ENCODE measurements at regions not wholly inside any gene's neighbourhood (a gene's known extent, or its start where the extent isn't known, plus 50 kb on each side); places are given as distances from the start of the nearest gene placed in this dataset.

DNA sequence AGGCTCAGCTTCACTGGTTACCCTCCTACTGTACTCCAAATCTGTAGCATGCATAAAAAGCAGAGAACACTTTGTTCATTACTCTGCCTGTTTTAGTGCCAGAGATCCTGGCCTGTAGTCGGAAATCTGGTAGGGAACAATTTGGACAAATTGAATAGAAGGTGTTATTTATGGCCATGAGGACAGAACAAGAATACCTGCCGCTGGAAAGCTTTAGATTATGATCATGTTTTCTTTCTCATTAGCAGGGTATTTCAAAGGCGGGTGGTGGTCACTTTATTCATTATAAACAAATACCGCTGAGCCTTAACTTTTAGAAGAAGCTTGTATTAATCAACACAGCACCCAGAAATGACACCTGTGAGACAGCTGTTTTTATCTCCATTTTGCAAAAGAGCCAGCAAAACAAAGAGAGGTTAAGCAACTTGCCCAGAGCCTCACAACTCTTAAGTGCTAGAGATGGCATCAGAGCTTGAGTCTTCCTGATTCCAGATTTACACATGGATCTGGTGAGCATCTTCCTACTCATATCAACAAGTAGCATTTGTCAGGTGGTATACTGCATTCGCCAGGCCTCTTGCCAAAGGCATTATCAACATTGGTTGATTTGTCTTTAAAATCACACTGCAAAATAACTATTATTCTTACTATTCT is 110.5 kb downstream of the LCA5 start:
- POLR2A ChIA-PET (ENCODE audit: unreplicated experiment) = no interaction called here
- Histone ChIP-seq H3F3A (ENCODE audit: insufficient read depth, low read depth) (no peaks in the 10 kb centered on the region), H3K4me3 (no peak overlapping the region), H3K27me3 (ENCODE audit: insufficient read depth, low read depth) (no peaks in the 10 kb centered on the region), H3K79me2 (ENCODE audit: low read depth) (no peaks in the 10 kb centered on the region), H3K4me2 (no peak overlapping the region), H3K9me3 (ENCODE audit: insufficient read depth, low read depth) (no peaks in the 10 kb centered on the region), H3K36me3 (ENCODE audit: low read depth) (no peaks in the 10 kb centered on the region), H3K27ac (no peak overlapping the region), H3K9me2 (ENCODE audit: insufficient read depth) (no peaks in the 10 kb centered on the region), H4K20me1 (ENCODE audit: insufficient read depth) (no peaks in the 10 kb centered on the region), H2AFZ (no peak overlapping the region), H3K4me1 (replicated peaks; ENCODE audit: insufficient read depth) (no peaks in the 10 kb centered on the region)
- intact Hi-C loops (cut with micrococcal nuclease; ENCODE audit: unreplicated experiment) = no loop called here
- no peak for TF ChIP-seq EZH2 (IDR thresholded peaks at IDR 0.05; ENCODE audit: low read depth)
- TF ChIP-seq, protein P1, sequence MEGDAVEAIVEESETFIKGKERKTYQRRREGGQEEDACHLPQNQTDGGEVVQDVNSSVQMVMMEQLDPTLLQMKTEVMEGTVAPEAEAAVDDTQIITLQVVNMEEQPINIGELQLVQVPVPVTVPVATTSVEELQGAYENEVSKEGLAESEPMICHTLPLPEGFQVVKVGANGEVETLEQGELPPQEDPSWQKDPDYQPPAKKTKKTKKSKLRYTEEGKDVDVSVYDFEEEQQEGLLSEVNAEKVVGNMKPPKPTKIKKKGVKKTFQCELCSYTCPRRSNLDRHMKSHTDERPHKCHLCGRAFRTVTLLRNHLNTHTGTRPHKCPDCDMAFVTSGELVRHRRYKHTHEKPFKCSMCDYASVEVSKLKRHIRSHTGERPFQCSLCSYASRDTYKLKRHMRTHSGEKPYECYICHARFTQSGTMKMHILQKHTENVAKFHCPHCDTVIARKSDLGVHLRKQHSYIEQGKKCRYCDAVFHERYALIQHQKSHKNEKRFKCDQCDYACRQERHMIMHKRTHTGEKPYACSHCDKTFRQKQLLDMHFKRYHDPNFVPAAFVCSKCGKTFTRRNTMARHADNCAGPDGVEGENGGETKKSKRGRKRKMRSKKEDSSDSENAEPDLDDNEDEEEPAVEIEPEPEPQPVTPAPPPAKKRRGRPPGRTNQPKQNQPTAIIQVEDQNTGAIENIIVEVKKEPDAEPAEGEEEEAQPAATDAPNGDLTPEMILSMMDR (conservative IDR thresholded peaks at IDR 0.05) = no peak
- BruUV-seq (replicated peaks) = no TSS peak
- DNase-seq = no peak
- CTCF ChIA-PET = interaction anchor here (0.6 kb wide), 1 partner anchor 294 kb away, joined by 13 read pairs; no protein-coding TSS in a partner anchor

DNA sequence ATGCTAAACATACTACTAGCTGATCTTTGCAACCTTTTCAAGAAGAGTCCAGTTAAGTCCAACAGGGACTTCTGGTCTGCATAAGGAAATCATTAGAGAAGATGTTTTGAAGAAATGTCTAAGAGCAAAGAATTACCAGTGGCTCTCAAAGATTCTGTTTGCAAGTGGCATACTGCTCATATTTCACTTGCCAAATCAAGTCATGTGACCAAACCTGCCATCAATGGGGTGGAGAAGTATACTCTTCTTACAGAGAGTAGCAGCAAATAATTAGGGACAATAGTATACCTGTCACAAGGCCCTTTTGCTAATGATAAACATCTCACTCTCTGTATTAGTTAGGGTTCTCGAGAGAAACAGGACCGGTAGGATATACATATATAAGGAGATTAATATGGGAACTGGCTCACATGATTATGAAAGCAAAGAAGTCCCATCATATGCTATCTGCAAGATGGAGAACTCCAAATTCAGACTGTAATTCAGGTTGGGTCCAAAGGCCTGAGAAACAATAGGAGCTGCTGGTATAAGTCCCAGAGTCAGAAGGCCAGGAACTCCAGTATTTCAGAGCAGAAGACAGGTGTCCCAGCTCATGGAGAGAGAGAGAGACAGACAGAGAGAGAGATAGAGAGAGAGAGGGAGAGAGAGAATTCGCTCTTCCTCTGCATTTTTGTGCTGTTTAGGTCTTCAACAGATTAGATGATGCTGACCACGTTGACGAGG is 111.5 kb downstream of the LCA5 start:
- H3K79me2 ChIP-seq (ENCODE audit: low read depth) = no peaks in the 10 kb centered on the region
- no TSS peak for BruUV-seq (replicated peaks)
- H3K9me3 ChIP-seq (ENCODE audit: insufficient read depth, low read depth) = no peaks in the 10 kb centered on the region
- no peaks in the 10 kb centered on the region for H3K9me2 ChIP-seq (ENCODE audit: insufficient read depth)
- DNase-seq = no peak
- no peak overlapping the region for H3K4me2 ChIP-seq
- H3K27me3 ChIP-seq (ENCODE audit: insufficient read depth, low read depth) = no peaks in the 10 kb centered on the region
- no peaks in the 10 kb centered on the region for H3F3A ChIP-seq (ENCODE audit: insufficient read depth, low read depth)
- CTCF ChIA-PET = interaction anchor here (0.7 kb wide), 1 partner anchor 13 kb away, joined by 3 read pairs; no protein-coding TSS in a partner anchor
- H3K4me1 ChIP-seq (replicated peaks; ENCODE audit: insufficient read depth) = no peaks in the 10 kb centered on the region
- H4K20me1 ChIP-seq (ENCODE audit: insufficient read depth) = no peaks in the 10 kb centered on the region
- intact Hi-C loops (cut with micrococcal nuclease; ENCODE audit: unreplicated experiment) = no loop called here
- POLR2A ChIA-PET (ENCODE audit: unreplicated experiment) = no interaction called here
- no peaks in the 10 kb centered on the region for H3K36me3 ChIP-seq (ENCODE audit: low read depth)
- TF ChIP-seq EZH2 (IDR thresholded peaks at IDR 0.05; ENCODE audit: low read depth) = no peak
- TF ChIP-seq, protein P1 (conservative IDR thresholded peaks at IDR 0.05) = no peak
- H3K4me3 ChIP-seq = no peak overlapping the region
- H3K27ac ChIP-seq = no peak overlapping the region
- H2AFZ ChIP-seq = no peak overlapping the region

DNA sequence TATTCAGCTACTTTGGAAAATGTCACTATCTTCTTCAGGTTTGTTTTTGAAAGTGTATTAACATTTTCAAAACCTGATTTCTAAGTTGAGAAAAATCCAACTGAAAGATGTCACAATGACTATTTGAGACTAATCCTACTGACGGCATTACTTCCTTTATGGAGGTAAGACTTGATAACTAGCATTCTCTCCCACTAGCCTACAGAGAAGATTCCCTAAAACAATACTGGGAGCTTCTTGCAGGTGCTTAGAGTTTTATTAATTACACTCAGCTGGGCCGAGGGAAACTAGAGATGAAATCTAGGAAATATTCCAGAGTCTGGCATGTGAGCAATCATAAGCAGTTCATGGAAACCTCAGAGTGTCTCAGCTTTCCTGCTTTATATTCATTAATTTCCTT is 114.0 kb downstream of the LCA5 start:
- no peak for DNase-seq
- H2AFZ ChIP-seq = no peak overlapping the region
- no peaks in the 10 kb centered on the region for H3K36me3 ChIP-seq (ENCODE audit: low read depth)
- no TSS peak for BruUV-seq (replicated peaks)
- no peaks in the 10 kb centered on the region for H4K20me1 ChIP-seq (ENCODE audit: insufficient read depth)
- ChIA-PET CTCF (no interaction called here), POLR2A (ENCODE audit: unreplicated experiment) (no interaction called here)
- no peaks in the 10 kb centered on the region for H3K79me2 ChIP-seq (ENCODE audit: low read depth)
- no peak for TF ChIP-seq EZH2 (IDR thresholded peaks at IDR 0.05; ENCODE audit: low read depth)
- TF ChIP-seq, protein P1 (conservative IDR thresholded peaks at IDR 0.05) = no peak
- no peak overlapping the region for H3K4me2 ChIP-seq
- H3K27ac ChIP-seq = no peak overlapping the region
- H3K9me2 ChIP-seq (ENCODE audit: insufficient read depth) = no peaks in the 10 kb centered on the region
- intact Hi-C loops (cut with micrococcal nuclease; ENCODE audit: unreplicated experiment) = no loop called here
- H3K27me3 ChIP-seq (ENCODE audit: insufficient read depth, low read depth) = no peaks in the 10 kb centered on the region
- H3K9me3 ChIP-seq (ENCODE audit: insufficient read depth, low read depth) = no peaks in the 10 kb centered on the region
- no peaks in the 10 kb centered on the region for H3K4me1 ChIP-seq (replicated peaks; ENCODE audit: insufficient read depth)
- H3F3A ChIP-seq (ENCODE audit: insufficient read depth, low read depth) = no peaks in the 10 kb centered on the region
- no peak overlapping the region for H3K4me3 ChIP-seq

Data from PC-9 (cell line).